ENCODE measurements at regions not wholly inside any gene's neighbourhood (a gene's known extent, or its start where the extent isn't known, plus 50 kb on each side); places are given as distances from the start of the nearest gene placed in this dataset.

- DNase-seq (ENCODE audit: low read depth): no peak
These were observed 240.6 kb upstream of the NT5C1B start for GRCh38 chr2:18829976-18830375.

- DNase-seq (ENCODE audit: low read depth): no peak
These were observed 240.0 kb upstream of the NT5C1B start for GRCh38 chr2:18829251-18829902.

- DNase-seq (ENCODE audit: low read depth): no peak
These were observed 238.9 kb upstream of the NT5C1B start for GRCh38 chr2:18828296-18828695.

GRCh38 chr2:18825838-18826237 is 236.5 kb upstream of the NT5C1B start:
- no peak for DNase-seq (ENCODE audit: low read depth)

- DNase-seq (ENCODE audit: low read depth): no peak
These were observed 235.5 kb upstream of the NT5C1B start for GRCh38 chr2:18824915-18825314.

GRCh38 chr2:18824325-18824790 is 235.0 kb upstream of the NT5C1B start:
- DNase-seq (ENCODE audit: low read depth): no peak

- no peak for DNase-seq (ENCODE audit: low read depth)
These were observed 232.1 kb upstream of the NT5C1B start for GRCh38 chr2:18821431-18821830.

GRCh38 chr2:18820966-18821365 is 231.6 kb upstream of the NT5C1B start:
- DNase-seq (ENCODE audit: low read depth): no peak

- DNase-seq (ENCODE audit: low read depth): no peak
These were observed 230.2 kb upstream of the NT5C1B start for GRCh38 chr2:18819566-18819965.

- no peak for DNase-seq (ENCODE audit: low read depth)
These were observed 225.0 kb upstream of the NT5C1B start for GRCh38 chr2:18814387-18814786.

GRCh38 chr2:18804536-18804935 is 215.2 kb upstream of the NT5C1B start:
- no peak for DNase-seq (ENCODE audit: low read depth)

- no peak for DNase-seq (ENCODE audit: low read depth)
These were observed 214.0 kb upstream of the NT5C1B start for GRCh38 chr2:18803141-18803939.

- no peak for DNase-seq (ENCODE audit: low read depth)
These were observed 211.0 kb upstream of the NT5C1B start for GRCh38 chr2:18800240-18800971.

GRCh38 chr2:18799397-18799796 is 210.0 kb upstream of the NT5C1B start:
- DNase-seq (ENCODE audit: low read depth): no peak

- no peak for DNase-seq (ENCODE audit: low read depth)
These were observed 207.9 kb upstream of the NT5C1B start for GRCh38 chr2:18797133-18797845.

- DNase-seq (ENCODE audit: low read depth): no peak
These were observed 206.5 kb upstream of the NT5C1B start for GRCh38 chr2:18795906-18796305.

- no peak for DNase-seq (ENCODE audit: low read depth)
These were observed 203.3 kb upstream of the NT5C1B start for GRCh38 chr2:18792684-18793083.

GRCh38 chr2:18792226-18792629 is 202.9 kb upstream of the NT5C1B start:
- DNase-seq (ENCODE audit: low read depth): no peak

- DNase-seq (ENCODE audit: low read depth): no peak
These were observed 201.9 kb upstream of the NT5C1B start for GRCh38 chr2:18791172-18791797.

- DNase-seq (ENCODE audit: low read depth): no peak
These were observed 201.3 kb upstream of the NT5C1B start for GRCh38 chr2:18790509-18791171.

- DNase-seq (ENCODE audit: low read depth): no peak
These were observed 199.2 kb upstream of the NT5C1B start for GRCh38 chr2:18788592-18788991.
